Suprapubic skin (tissue), 3 donors: ENCODE measurements at regions not wholly inside any gene's neighbourhood (a gene's known extent, or its start where the extent isn't known, plus 50 kb on each side); places are given as distances from the start of the nearest gene placed in this dataset.

Experiments used
- CTCF ChIP-seq, 2 donors: fragments of 200-600 bp in 1 of 2; fragments of 450-650 bp in 1 of 2; sonication (generic) in 1 of 2; IDR thresholded peaks; one replicate each; pipeline ENCODE4 v1.5.1; 2016 to 2019; ENCODE audit warnings: antibody characterized with exemption in 2 of 2, mild to moderate bottlenecking in 1 of 2, moderate library complexity in 1 of 2
- POLR2AphosphoS5 ChIP-seq, 3 donors: sonication (generic); formaldehyde crosslinking; IDR thresholded peaks; one replicate each; pipeline ENCODE4 v1.6.1; 2017; ENCODE audit warnings: antibody characterized with exemption in 3 of 3

GRCh38 chr10:130510755-130511154, 374.6 kb downstream of the GLRX3 start:
- no peak for TF ChIP-seq POLR2AphosphoS5 (IDR thresholded peaks at IDR 0.05)
- no peak for TF ChIP-seq CTCF (IDR thresholded peaks at IDR 0.05)
